ENCODE measurements at regions not wholly inside any gene's neighbourhood (a gene's known extent, or its start where the extent isn't known, plus 50 kb on each side); places are given as distances from the start of the nearest gene placed in this dataset.
"Not testable (repeated sequence)": the region's sequence is repeated elsewhere in the genome, so short reads cannot be mapped to it uniquely, and the experiment has no call there.

- no peak for DNase-seq (ENCODE audit: low spot score)
- intact Hi-C loops (cut with DNase I), result no loop called here
- no peak for ATAC-seq
These were observed 538.2 kb upstream of the CDH5 start for GRCh38 chr16:65828296-65828695.

GRCh38 chr16:65827231-65827630, 539.3 kb upstream of the CDH5 start:
- no peak for DNase-seq (ENCODE audit: low spot score)
- intact Hi-C loops (cut with DNase I), result no loop called here
- no peak for ATAC-seq

GRCh38 chr16:65825191-65825856, 541.2 kb upstream of the CDH5 start:
- ATAC-seq (no peak), DNase-seq (ENCODE audit: low spot score) (no peak)
- intact Hi-C loops (cut with DNase I), result no loop called here

- DNase-seq (ENCODE audit: low spot score) (no peak), ATAC-seq (no peak)
- intact Hi-C loops (cut with DNase I), result no loop called here
These were observed 544.3 kb upstream of the CDH5 start for GRCh38 chr16:65822148-65822547.

- ATAC-seq (no peak), DNase-seq (ENCODE audit: low spot score) (no peak)
- intact Hi-C loops (cut with DNase I), result no loop called here
These were observed 547.2 kb upstream of the CDH5 start for GRCh38 chr16:65819136-65819898.

- intact Hi-C loops (cut with DNase I), result no loop called here
- no peak for ATAC-seq
- no peak for DNase-seq (ENCODE audit: low spot score)
These were observed 548.7 kb upstream of the CDH5 start for GRCh38 chr16:65817799-65818198.

- DNase-seq (ENCODE audit: low spot score), result no peak
- intact Hi-C loops (cut with DNase I), result no loop called here
- ATAC-seq, result no peak
These were observed 549.4 kb upstream of the CDH5 start for GRCh38 chr16:65817066-65817465.

- no peak for ATAC-seq
- DNase-seq (ENCODE audit: low spot score), result no peak
- intact Hi-C loops (cut with DNase I), result no loop called here
These were observed 549.9 kb upstream of the CDH5 start for GRCh38 chr16:65816556-65816955.

GRCh38 chr16:65815707-65816106, 550.8 kb upstream of the CDH5 start:
- intact Hi-C loops (cut with DNase I), result no loop called here
- DNase-seq (ENCODE audit: low spot score), result no peak
- ATAC-seq, result no peak

GRCh38 chr16:65813879-65814278, 552.6 kb upstream of the CDH5 start:
- DNase-seq (ENCODE audit: low spot score); ATAC-seq; intact Hi-C loops (cut with DNase I): not testable (repeated sequence)

- no peak for DNase-seq (ENCODE audit: low spot score)
- intact Hi-C loops (cut with DNase I), result no loop called here
- no peak for ATAC-seq
These were observed 556.9 kb upstream of the CDH5 start for GRCh38 chr16:65809627-65810026.

GRCh38 chr16:65808790-65809189, 557.7 kb upstream of the CDH5 start:
- intact Hi-C loops (cut with DNase I), result no loop called here
- DNase-seq (ENCODE audit: low spot score) (no peak), ATAC-seq (no peak)

GRCh38 chr16:65807858-65808257, 558.6 kb upstream of the CDH5 start:
- no peak for DNase-seq (ENCODE audit: low spot score)
- ATAC-seq, result no peak
- intact Hi-C loops (cut with DNase I), result no loop called here

GRCh38 chr16:65805704-65806103, 560.8 kb upstream of the CDH5 start:
- DNase-seq (ENCODE audit: low spot score); ATAC-seq; intact Hi-C loops (cut with DNase I): not testable (repeated sequence)

- no peak for DNase-seq (ENCODE audit: low spot score)
- intact Hi-C loops (cut with DNase I), result no loop called here
- no peak for ATAC-seq
These were observed 570.0 kb upstream of the CDH5 start for GRCh38 chr16:65796481-65796880.

GRCh38 chr16:65794973-65795372, 571.5 kb upstream of the CDH5 start:
- ATAC-seq (no peak), DNase-seq (ENCODE audit: low spot score) (no peak)
- intact Hi-C loops (cut with DNase I), result no loop called here

GRCh38 chr16:65793781-65794180, 572.7 kb upstream of the CDH5 start:
- ATAC-seq (no peak), DNase-seq (ENCODE audit: low spot score) (no peak)
- intact Hi-C loops (cut with DNase I), result no loop called here

GRCh38 chr16:65790768-65791167, 575.7 kb upstream of the CDH5 start:
- intact Hi-C loops (cut with DNase I), result no loop called here
- ATAC-seq, result no peak
- DNase-seq (ENCODE audit: low spot score), result no peak

GRCh38 chr16:65789161-65789945, 577.1 kb upstream of the CDH5 start:
- intact Hi-C loops (cut with DNase I), result no loop called here
- no peak for ATAC-seq
- no peak for DNase-seq (ENCODE audit: low spot score)

Measured in sciatic nerve (tissue), 2 donors.